Peyer's patch (tissue), 4 donors: ENCODE measurements at regions not wholly inside any gene's neighbourhood (a gene's known extent, or its start where the extent isn't known, plus 50 kb on each side); places are given as distances from the start of the nearest gene placed in this dataset.

Experiments
- POLR2A ChIP-seq, 2 donors: fragments of 450-650 bp; IDR thresholded peaks; one replicate each; pipeline ENCODE4 v1.5.1; 2017; ENCODE audit warnings: antibody characterized with exemption in 2 of 2, mild to moderate bottlenecking in 2 of 2, moderate library complexity in 2 of 2
- TF ChIP-seq, protein P1 (sequence below), 6 experiments: fragments of 450-650 bp in 4 of 6; fragments of 200-600 bp in 2 of 6; sonication (generic) in 1 of 6; IDR thresholded peaks; one replicate each; pipeline ENCODE4 v1.5.1; 2017 to 2019; ENCODE audit warnings: antibody characterized with exemption in 6 of 6, mild to moderate bottlenecking in 3 of 6, moderate library complexity in 1 of 6

DNA sequence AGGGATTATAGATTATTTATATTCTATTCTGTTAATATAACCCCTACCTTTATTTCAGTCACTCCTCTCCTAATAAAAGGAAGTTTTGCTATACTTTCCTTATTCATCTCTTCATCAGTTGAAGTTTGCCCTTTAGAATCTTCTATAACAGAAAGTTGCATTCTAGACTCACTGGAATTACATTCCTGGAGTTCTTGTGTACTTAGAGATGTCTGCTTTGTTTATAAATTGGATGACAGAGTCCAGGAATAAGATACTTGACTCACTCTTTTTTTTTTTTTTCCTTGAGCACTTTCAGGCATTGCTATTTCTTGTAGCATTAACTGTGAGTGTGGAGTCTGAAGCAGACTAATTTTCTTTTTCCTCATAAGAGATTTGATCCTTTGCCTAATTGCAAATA is 640.8 kb downstream of the XPNPEP1 start:
- TF ChIP-seq, protein P1, sequence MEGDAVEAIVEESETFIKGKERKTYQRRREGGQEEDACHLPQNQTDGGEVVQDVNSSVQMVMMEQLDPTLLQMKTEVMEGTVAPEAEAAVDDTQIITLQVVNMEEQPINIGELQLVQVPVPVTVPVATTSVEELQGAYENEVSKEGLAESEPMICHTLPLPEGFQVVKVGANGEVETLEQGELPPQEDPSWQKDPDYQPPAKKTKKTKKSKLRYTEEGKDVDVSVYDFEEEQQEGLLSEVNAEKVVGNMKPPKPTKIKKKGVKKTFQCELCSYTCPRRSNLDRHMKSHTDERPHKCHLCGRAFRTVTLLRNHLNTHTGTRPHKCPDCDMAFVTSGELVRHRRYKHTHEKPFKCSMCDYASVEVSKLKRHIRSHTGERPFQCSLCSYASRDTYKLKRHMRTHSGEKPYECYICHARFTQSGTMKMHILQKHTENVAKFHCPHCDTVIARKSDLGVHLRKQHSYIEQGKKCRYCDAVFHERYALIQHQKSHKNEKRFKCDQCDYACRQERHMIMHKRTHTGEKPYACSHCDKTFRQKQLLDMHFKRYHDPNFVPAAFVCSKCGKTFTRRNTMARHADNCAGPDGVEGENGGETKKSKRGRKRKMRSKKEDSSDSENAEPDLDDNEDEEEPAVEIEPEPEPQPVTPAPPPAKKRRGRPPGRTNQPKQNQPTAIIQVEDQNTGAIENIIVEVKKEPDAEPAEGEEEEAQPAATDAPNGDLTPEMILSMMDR (IDR thresholded peaks at IDR 0.05) = no peak
- no peak for TF ChIP-seq POLR2A (IDR thresholded peaks at IDR 0.05)
